NCI-H2029 (cell line): ENCODE measurements at regions not wholly inside any gene's neighbourhood (a gene's known extent, or its start where the extent isn't known, plus 50 kb on each side); places are given as distances from the start of the nearest gene placed in this dataset.

Experiments
- DNase-seq: peaks from one replicate; lab custom pipeline; 2025; lab: John Stamatoyannopoulos, UW

DNA sequence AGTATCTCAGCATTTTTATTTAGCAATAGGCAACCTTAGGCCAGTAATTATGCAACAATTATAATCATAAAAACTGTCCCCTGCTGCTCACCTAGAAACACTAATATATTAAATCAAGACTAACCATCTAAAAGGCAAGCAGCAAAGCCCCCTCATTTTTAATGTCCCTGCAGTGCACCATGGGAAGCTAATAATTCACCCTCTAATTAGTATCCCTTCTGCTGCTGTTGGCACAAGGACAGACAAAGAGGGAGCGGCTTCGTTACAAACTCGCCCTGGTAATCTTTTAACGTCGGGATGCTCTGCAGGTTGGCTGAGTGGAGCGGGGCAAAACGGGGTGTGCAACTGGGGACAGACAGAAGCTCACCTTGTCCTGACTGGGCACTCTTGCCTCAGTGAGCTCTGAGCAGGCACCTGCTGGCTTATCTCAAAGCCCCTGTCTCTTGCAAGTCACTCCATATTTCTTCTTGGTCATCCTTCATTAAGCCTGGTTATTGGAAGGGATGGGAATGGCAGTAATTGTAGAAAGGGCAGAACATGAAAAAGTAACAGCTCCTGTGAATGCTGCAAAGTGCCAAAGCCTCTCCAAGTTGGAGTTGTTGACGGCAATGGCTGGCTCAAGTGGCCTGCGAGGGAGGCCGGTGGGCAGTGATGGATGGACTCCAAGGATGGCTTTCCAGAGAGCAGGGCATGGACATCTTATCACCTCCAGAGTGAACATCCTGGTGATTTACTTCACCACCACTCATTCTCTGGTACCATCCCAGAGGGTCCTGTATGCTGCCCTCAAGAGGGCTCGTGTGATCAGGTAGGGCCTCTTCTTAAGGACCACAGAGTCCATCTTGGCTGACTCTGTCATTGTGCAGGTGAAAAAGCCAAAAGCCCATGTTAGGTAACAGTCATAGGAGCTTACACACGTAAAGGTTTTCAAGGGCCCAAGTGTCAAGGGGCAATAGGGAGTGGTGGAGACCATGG, 219.6 kb upstream of the N4BP1 start:
- no peak for DNase-seq

- DNase-seq, result no peak
These were observed 214.3 kb upstream of the N4BP1 start for GRCh38 chr16:48824271-48824670.

DNA sequence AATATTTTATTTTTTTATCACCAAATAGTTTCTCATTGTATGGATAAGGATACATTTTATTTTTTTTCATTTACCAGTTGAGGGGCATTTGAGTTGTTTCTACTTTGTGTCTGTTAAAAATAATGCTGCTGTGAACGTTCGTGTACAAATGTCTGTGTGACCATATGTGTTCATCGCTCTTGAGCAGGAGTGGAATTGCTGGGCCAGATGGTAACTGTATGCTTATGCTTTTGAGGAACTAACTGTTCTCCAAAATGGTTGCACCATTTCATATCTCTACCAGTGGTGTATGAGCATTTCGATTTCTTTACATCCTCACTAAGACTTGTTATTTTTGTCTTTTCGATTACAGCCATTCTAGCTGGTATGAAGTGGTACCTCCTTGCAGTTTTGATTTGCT, 212.5 kb upstream of the N4BP1 start:
- DNase-seq, result no peak

- no peak for DNase-seq
These were observed 210.4 kb upstream of the N4BP1 start for GRCh38 chr16:48820379-48820778.

DNA sequence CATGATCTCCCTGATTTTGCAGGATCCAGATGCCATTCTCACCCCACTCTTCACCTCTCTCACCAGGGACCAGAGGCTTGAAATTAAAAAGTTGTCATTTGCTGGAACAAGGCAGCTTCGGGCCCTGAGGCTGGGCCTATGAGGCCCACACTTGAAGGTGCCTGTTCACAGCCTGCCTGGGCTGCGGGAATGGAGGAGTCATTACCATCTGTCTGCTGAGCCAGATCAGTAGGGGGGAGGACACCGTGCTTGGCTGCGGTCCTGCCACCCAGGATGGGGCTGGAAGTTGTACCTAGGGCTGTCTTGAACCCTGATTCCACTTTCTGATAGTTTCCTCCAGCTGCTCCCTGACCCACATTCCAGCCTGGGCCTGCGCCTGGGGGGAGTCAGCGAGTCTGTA, 208.3 kb upstream of the N4BP1 start:
- DNase-seq, result no peak

DNA sequence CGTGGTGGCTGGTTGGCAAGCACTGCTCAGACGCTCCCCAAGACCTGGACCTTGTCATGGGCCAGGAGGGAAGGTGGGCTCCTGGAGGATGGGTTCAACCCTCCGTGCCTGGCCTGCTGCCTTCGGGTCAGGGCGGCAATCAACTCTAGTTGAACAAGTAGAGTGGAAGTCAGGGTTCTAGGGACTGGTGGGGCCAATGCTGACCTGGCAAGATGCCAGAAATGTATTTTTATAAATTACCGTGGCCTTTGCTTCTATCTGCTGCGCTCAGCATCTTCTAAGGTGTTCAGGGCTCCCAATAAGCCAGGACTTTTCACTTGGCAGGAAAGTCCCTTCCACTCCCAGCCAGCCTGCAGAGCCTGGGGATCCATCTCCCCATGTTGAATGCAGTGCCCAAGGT, 207.1 kb upstream of the N4BP1 start:
- DNase-seq, result no peak

DNA sequence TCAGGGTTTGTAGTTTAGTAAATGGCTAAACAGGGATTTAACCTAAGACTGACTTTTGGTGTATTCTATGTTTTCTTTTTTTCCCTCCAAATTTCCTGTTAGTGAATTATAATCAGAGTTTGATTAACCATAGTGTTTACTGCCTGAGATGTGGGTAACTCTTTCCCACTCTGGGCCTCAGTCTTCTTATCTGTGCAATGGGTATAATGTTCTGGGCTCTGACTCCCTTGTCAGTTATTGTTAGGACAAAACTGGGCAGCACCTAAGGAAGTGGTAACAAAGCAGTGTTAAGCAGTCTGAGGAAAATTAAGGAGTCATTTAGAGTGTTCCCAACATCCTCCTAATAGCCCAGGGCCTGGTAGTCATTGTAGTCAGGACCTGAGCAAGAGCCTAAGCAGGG, 206.4 kb upstream of the N4BP1 start:
- no peak for DNase-seq

DNA sequence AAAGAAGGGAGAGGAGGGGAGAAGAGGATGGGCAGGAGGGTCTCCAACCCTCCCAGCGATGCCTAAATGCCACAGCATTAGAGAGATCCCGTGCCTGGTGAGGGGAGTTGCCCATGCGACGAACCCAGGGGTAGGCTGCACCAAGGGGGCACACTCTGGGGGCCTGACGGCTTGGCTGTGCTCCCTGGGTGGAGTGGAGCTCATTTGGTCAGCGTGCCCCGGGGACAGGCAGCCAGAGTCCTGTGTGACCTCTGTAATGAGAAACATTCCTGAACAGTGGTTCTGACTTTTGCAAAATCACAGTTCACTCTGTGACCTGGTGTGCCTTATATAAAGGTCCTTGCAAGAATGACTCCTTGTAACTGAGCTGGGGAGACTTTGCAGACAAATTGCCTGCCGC, 205.0 kb upstream of the N4BP1 start:
- DNase-seq, result no peak

GRCh38 chr16:48813485-48813884, 203.5 kb upstream of the N4BP1 start:
- DNase-seq, result no peak

- DNase-seq, result no peak
These were observed 202.9 kb upstream of the N4BP1 start for GRCh38 chr16:48812856-48813255.

GRCh38 chr16:48811478-48811877, 201.5 kb upstream of the N4BP1 start:
- no peak for DNase-seq

- no peak for DNase-seq
These were observed 200.9 kb upstream of the N4BP1 start for GRCh38 chr16:48810803-48811453.

- no peak for DNase-seq
These were observed 200.4 kb upstream of the N4BP1 start for GRCh38 chr16:48810436-48810802.

DNA sequence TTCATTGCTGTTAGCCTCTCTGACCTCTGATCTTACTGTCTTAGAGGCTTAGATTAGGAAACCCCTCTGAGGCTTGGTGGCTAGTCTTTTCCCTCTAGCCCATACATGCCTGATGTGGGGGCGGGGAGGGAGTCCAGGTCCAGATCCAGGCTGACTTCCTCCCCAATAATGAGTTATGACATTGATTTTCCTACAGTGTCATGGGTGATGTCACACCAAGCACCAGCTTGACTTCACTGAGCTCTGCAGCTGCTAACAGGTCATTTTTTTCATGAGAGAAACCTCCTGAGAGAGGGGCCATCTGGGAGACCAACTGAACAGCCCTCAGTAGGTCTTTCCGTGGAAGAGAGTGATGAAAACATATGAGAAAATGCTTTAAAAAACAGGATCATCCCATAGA, 180.2 kb upstream of the N4BP1 start:
- no peak for DNase-seq

DNA sequence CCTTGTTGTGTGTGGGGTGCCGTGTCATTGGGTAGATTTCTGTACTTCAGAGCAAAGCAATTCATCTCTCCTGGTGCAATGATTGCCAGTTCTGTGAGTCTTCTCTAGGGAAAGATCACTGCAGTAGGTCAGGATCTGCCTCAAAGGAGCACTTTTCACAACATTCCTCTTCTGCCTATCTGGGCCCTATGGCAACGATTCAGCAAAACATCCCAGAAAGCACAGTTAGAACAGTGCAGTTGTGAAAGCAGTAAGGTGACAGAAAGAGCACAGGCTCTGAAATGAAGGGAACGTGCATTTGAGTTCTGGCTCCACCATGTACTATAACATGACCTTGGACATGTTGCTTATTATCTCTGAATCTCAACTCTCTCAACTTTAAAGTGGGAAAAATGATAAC, 178.5 kb upstream of the N4BP1 start:
- DNase-seq, result no peak

- DNase-seq, result no peak
These were observed 135.6 kb upstream of the N4BP1 start for GRCh38 chr16:48745541-48745940.

GRCh38 chr16:48740964-48741363, 131.0 kb upstream of the N4BP1 start:
- DNase-seq, result no peak

- no peak for DNase-seq
These were observed 124.2 kb upstream of the N4BP1 start for GRCh38 chr16:48734220-48734619.

- DNase-seq, result no peak
These were observed 94.7 kb upstream of the N4BP1 start for GRCh38 chr16:48704710-48705109.

GRCh38 chr16:48687421-48688038, 77.5 kb upstream of the N4BP1 start:
- peak; percentile 36 for DNase-seq

DNA sequence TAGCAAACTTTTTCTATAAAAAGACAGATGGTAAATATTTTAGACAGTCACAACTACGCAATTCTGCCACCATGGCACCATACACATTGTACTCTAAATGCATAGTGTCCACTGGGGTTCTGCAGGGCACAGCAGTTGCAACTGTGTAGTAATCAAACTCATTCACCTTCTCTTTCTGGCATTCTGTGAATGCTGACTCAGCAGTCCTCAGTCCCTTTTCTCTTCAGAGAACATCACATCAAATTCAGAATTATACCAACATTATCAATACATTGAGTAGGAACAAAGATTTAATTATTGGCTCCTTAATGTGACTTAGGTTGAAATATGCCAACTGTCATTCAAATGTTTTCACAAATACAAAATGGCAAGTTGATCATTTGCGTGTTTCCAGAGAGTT, 74.2 kb upstream of the N4BP1 start:
- DNase-seq, result no peak

DNA sequence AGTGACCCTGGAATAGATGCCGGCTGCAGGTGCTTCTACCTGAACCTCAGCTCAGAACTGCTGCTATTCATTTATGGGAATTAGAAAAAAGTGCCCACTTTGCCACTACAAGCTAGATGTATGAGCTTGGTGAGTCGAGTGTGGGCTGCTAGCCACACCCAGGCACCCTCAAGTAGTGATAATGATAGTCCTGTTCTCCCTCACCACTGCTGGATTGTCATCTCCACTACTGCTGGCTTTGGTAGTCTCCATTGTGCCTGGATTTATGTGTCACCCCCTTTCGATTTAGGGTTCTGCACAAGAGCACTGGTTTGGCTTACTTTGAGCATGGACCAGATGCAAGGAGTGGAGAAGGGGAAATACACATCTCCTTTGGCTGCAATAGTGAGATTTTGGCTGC, 73.0 kb upstream of the N4BP1 start:
- DNase-seq, result no peak

DNA sequence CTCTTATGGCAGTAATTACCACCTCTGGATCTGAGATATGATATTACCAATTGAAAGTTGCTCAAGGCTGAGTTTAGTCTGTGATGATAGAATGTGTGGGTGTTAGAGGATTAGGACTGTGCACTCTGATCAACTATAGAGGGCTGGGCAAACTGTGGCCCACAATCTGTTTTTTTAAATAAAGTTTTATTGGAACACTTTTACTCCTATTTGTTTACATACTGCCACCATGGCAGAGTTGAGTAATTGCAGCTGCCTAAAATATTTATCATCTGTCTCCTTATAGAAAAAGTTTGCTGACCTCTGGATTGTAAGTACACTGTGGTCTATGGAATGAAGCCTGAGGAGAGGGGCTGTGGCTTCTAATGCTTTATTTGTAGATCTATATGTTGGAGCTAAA, 71.5 kb upstream of the N4BP1 start:
- no peak for DNase-seq
